ENCODE measurements at regions not wholly inside any gene's neighbourhood (a gene's known extent, or its start where the extent isn't known, plus 50 kb on each side); places are given as distances from the start of the nearest gene placed in this dataset.
"Not testable (repeated sequence)": the region's sequence is repeated elsewhere in the genome, so short reads cannot be mapped to it uniquely, and the experiment has no call there.

- Histone ChIP-seq H3K9ac (ENCODE audit: low read length) (no peak overlapping the region), H4K20me1 (ENCODE audit: insufficient read depth, low read length) (no peaks in the 10 kb centered on the region), H3K9me3 (replicated peaks; ENCODE audit: insufficient read depth, low read length) (no peaks in the 10 kb centered on the region), H3K27ac (ENCODE audit: low read length) (no peak overlapping the region), H3K9me2 (replicated peaks; ENCODE audit: insufficient read depth, low read length) (no peaks in the 10 kb centered on the region), H3K79me2 (ENCODE audit: low read length) (no peaks in the 10 kb centered on the region), H2AFZ (ENCODE audit: low read length) (no peak overlapping the region), H3K4me2 (ENCODE audit: low read depth, low read length) (no peak overlapping the region), H3K4me3 (ENCODE audit: low read length) (no peak overlapping the region), H3K4me1 (ENCODE audit: low read length) (no peaks in the 10 kb centered on the region), H3F3A (ENCODE audit: insufficient read depth, low read length) (no peaks in the 10 kb centered on the region), H3K27me3 (replicated peaks; ENCODE audit: insufficient read depth, low read length) (no peaks in the 10 kb centered on the region), H3K36me3 (replicated peaks; ENCODE audit: insufficient read depth, low read length) (no peaks in the 10 kb centered on the region)
- no peak for DNase-seq
- no peak for TF ChIP-seq EZH2 (optimal IDR thresholded peaks at IDR 0.05; ENCODE audit: low read depth, low read length)
- no peak for TF ChIP-seq CTCF (IDR thresholded peaks at IDR 0.05; ENCODE audit: low read length)
- TF ChIP-seq EZH2phosphoT487 (IDR thresholded peaks at IDR 0.05; ENCODE audit: low read length), result no peak
These were observed 97.1 kb upstream of the HS6ST1 start for GRCh38 chr2:128415779-128416061.

GRCh38 chr2:128416109-128416785 lies 97.6 kb upstream of the HS6ST1 start:
- no peak overlapping the region for H3K9ac ChIP-seq (ENCODE audit: low read length)
- DNase-seq, result no peak
- TF ChIP-seq EZH2phosphoT487 (IDR thresholded peaks at IDR 0.05; ENCODE audit: low read length), result no peak
- TF ChIP-seq EZH2 (optimal IDR thresholded peaks at IDR 0.05; ENCODE audit: low read depth, low read length), result no peak
- TF ChIP-seq CTCF (IDR thresholded peaks at IDR 0.05; ENCODE audit: low read length), result no peak

DNA sequence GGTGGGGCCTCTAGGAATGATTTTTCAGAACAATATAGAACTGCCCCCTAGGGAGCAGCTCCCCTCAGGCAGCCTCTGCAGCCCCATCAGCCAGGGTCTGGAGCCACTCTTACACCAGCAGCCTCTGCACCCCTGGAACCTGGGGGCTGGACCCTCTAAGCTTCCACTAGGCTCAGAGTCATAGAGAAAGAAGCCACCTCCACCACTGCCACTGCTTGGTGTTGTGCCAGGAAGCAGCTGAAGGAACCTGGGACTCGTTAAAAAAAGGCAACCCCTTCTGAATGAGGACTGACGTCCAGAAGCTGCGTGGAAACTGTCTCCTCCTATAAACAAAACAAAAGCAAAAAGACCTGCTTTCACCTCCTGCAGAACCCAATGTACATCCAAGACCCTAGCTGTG lies 98.1 kb upstream of the HS6ST1 start:
- Histone ChIP-seq H3K4me1 (ENCODE audit: low read length) (no peaks in the 10 kb centered on the region), H4K20me1 (ENCODE audit: insufficient read depth, low read length) (no peaks in the 10 kb centered on the region), H3K79me2 (ENCODE audit: low read length) (no peaks in the 10 kb centered on the region), H3K9ac (ENCODE audit: low read length) (no peak overlapping the region), H3K27me3 (replicated peaks; ENCODE audit: insufficient read depth, low read length) (no peaks in the 10 kb centered on the region), H3K4me2 (ENCODE audit: low read depth, low read length) (no peak overlapping the region), H3K9me3 (replicated peaks; ENCODE audit: insufficient read depth, low read length) (no peaks in the 10 kb centered on the region), H2AFZ (ENCODE audit: low read length) (no peak overlapping the region), H3K9me2 (replicated peaks; ENCODE audit: insufficient read depth, low read length) (no peaks in the 10 kb centered on the region), H3K36me3 (replicated peaks; ENCODE audit: insufficient read depth, low read length) (no peaks in the 10 kb centered on the region), H3K4me3 (ENCODE audit: low read length) (no peak overlapping the region), H3K27ac (ENCODE audit: low read length) (no peak overlapping the region), H3F3A (ENCODE audit: insufficient read depth, low read length) (no peaks in the 10 kb centered on the region)
- DNase-seq, result no peak
- no peak for TF ChIP-seq CTCF (IDR thresholded peaks at IDR 0.05; ENCODE audit: low read length)
- no peak for TF ChIP-seq EZH2phosphoT487 (IDR thresholded peaks at IDR 0.05; ENCODE audit: low read length)
- TF ChIP-seq EZH2 (optimal IDR thresholded peaks at IDR 0.05; ENCODE audit: low read depth, low read length), result no peak

More at GRCh38 chr2:128416109-128416785, 97.6 kb upstream of the HS6ST1 start:
- Histone ChIP-seq H3K9me2 (replicated peaks; ENCODE audit: insufficient read depth, low read length) (no peaks in the 10 kb centered on the region), H3K4me2 (ENCODE audit: low read depth, low read length) (no peak overlapping the region), H3K79me2 (ENCODE audit: low read length) (no peaks in the 10 kb centered on the region), H3K27me3 (replicated peaks; ENCODE audit: insufficient read depth, low read length) (no peaks in the 10 kb centered on the region), H3K9me3 (replicated peaks; ENCODE audit: insufficient read depth, low read length) (no peaks in the 10 kb centered on the region), H3K4me1 (ENCODE audit: low read length) (no peaks in the 10 kb centered on the region), H2AFZ (ENCODE audit: low read length) (no peak overlapping the region), H3K4me3 (ENCODE audit: low read length) (no peak overlapping the region), H3F3A (ENCODE audit: insufficient read depth, low read length) (no peaks in the 10 kb centered on the region), H3K36me3 (replicated peaks; ENCODE audit: insufficient read depth, low read length) (no peaks in the 10 kb centered on the region), H3K27ac (ENCODE audit: low read length) (no peak overlapping the region), H4K20me1 (ENCODE audit: insufficient read depth, low read length) (no peaks in the 10 kb centered on the region)

GRCh38 chr2:128417264-128417663 lies 98.6 kb upstream of the HS6ST1 start:
- not testable (repeated sequence) for H3K27me3 ChIP-seq (replicated peaks; ENCODE audit: insufficient read depth, low read length); H2AFZ ChIP-seq (ENCODE audit: low read length); H4K20me1 ChIP-seq (ENCODE audit: insufficient read depth, low read length); H3K9ac ChIP-seq (ENCODE audit: low read length); H3K27ac ChIP-seq (ENCODE audit: low read length); H3K79me2 ChIP-seq (ENCODE audit: low read length); DNase-seq; H3K9me2 ChIP-seq (replicated peaks; ENCODE audit: insufficient read depth, low read length); H3K36me3 ChIP-seq (replicated peaks; ENCODE audit: insufficient read depth, low read length); H3K4me1 ChIP-seq (ENCODE audit: low read length); H3K9me3 ChIP-seq (replicated peaks; ENCODE audit: insufficient read depth, low read length); H3K4me2 ChIP-seq (ENCODE audit: low read depth, low read length); H3F3A ChIP-seq (ENCODE audit: insufficient read depth, low read length); H3K4me3 ChIP-seq (ENCODE audit: low read length)
